CD4-positive, alpha-beta T cell treated with Interleukin-1 beta for 1 hour (primary cell): ENCODE measurements at regions not wholly inside any gene's neighbourhood (a gene's known extent, or its start where the extent isn't known, plus 50 kb on each side); places are given as distances from the start of the nearest gene placed in this dataset.

ENCODE experiments used
- DNase-seq, 2 donors: peaks; one replicate each; pipeline ENCODE4 v3.0.0-alpha.2; 2020 to 2022

- no peak for DNase-seq
Measured at GRCh38 chr2:12222554-12222953, 476.1 kb downstream of the LPIN1 start.

GRCh38 chr2:12223732-12224131, 477.3 kb downstream of the LPIN1 start:
- no peak for DNase-seq

GRCh38 chr2:12226653-12227052, 480.2 kb downstream of the LPIN1 start:
- DNase-seq, result no peak

DNA sequence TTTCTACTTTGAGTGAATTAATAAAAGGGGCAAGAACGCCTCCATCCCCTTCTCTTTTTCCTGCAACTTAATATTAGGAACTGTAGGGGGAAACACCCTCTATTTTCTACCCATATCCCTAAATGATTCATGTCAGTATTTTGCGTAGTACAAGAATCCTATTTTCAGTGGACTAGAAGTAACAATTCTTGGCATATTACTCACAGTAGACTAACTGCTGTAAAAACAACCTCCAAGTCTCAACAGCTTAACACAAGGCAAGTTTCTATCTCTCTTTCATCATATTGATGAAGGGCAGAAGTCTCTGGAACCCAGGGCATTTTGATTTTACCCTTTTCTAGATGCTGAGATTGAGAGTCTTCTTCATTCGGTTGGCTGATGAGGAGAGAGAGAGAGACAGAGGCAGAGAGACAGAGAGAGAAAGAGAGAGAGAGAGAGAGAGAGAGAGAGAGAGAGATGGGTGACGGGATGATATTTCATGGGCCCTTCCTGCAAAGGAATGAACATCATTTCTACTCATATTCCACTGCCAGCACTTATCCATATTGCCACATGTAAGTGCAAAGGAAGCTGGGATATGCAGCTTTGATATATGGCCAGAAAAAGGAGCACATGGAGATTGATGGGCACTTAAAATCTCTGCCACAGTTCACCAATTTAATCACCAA, 481.6 kb downstream of the LPIN1 start:
- DNase-seq, result no peak

GRCh38 chr2:12231288-12231687, 484.9 kb downstream of the LPIN1 start:
- no peak for DNase-seq

- DNase-seq, result no peak
Measured at GRCh38 chr2:12232876-12233275, 483.9 kb upstream of the TRIB2 start.

- no peak for DNase-seq
Measured at GRCh38 chr2:12236136-12236844, 480.4 kb upstream of the TRIB2 start.

DNA sequence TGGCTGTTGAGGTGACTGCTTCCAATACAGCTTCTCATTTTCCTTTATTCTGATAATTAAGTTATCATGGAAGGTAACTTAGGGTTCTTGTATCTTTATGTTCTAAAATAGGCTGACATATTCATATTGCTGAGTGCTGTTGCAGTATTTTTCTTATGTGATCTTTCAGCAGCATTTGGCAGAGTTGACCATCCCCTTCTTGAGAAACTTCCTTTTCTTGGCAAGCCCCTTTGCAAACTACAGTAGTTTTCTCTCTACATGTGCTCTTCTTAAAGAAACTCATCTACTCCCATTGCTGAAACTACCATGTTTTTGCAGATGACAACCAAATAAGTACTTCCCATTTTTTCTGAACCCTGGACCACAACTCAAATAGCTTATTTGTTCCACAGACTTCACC, 476.5 kb upstream of the TRIB2 start:
- DNase-seq, result no peak

- no peak for DNase-seq
Measured at GRCh38 chr2:12243381-12243780, 473.4 kb upstream of the TRIB2 start.

DNA sequence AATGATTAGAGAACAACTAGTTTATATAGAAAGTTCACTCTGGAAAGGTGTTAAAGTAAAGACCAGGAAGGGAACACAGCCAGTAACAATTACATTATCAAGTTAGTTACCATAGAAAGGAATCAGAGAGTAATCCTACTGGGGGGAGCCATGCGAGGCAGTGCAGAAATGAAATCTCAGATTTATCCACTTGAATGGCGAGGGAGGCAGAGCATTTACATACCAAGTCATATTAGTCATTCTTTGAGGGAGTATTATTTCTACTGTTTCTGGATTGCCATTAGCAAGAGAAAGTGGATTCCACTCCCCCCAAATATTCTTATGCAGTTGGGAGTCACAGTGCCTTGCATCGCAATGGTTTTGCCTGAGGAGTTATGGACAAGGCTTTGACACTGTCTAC, 472.7 kb upstream of the TRIB2 start:
- DNase-seq, result no peak

DNA sequence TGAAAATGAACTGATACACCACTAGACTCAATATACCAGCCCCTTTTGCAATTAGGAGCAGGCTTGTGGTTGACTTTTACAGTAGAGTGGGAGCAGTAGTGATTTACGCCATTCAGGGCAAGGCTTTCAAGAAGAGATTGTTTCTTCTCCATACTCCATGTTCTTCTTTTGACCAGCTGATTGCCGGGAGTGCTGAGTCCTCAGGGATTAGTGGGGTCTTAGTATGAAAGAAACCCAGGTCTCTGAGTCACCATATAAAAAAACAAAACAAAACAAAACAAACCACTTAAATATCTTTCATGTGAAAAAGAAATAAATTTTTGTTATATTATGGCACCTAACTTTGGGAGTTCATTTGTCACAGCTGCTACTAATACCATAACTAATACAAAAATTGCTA, 465.6 kb upstream of the TRIB2 start:
- no peak for DNase-seq

GRCh38 chr2:12251749-12252148, 465.0 kb upstream of the TRIB2 start:
- DNase-seq, result no peak

GRCh38 chr2:12253167-12253778, 463.5 kb upstream of the TRIB2 start:
- no peak for DNase-seq

- DNase-seq, result no peak
Measured at GRCh38 chr2:12254280-12254860, 462.4 kb upstream of the TRIB2 start.

DNA sequence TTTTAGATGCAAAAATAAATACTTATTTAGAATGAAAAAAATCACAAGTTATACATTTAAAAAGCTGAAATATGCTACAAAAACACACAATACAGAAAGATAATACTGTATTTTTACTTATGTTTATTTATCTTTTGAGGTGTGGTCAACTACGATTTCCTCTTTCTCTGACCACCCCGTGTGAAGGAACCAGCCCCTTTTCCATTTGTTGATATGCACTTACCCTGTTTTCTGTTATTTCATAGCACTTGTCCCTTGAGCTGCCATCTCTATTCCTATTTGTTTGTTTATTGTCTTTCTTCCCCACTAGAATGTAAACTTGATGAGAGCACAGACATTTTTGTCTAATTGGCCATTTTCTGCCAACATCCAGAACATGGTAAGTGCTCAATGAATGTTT, 460.5 kb upstream of the TRIB2 start:
- no peak for DNase-seq

DNA sequence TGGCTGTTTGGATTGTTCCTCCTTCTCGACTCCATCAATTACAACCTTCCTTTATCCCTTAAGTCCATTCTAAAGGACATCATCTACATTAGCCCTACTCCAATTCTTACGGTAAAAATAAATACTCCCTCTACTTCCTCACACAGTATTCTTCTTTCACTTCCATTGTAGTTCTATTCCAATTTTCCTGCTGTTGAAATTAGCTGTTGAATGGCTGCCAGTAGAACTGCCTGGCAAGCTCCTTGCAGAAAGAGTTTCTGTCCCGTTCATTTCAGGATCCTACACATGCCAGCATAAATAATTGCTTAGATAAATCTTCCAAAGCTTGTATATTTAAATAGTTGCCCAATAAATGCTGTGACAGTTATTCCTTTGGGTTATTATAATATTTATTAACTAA, 459.3 kb upstream of the TRIB2 start:
- DNase-seq, result no peak

GRCh38 chr2:12259493-12259892, 457.2 kb upstream of the TRIB2 start:
- DNase-seq, result no peak

DNA sequence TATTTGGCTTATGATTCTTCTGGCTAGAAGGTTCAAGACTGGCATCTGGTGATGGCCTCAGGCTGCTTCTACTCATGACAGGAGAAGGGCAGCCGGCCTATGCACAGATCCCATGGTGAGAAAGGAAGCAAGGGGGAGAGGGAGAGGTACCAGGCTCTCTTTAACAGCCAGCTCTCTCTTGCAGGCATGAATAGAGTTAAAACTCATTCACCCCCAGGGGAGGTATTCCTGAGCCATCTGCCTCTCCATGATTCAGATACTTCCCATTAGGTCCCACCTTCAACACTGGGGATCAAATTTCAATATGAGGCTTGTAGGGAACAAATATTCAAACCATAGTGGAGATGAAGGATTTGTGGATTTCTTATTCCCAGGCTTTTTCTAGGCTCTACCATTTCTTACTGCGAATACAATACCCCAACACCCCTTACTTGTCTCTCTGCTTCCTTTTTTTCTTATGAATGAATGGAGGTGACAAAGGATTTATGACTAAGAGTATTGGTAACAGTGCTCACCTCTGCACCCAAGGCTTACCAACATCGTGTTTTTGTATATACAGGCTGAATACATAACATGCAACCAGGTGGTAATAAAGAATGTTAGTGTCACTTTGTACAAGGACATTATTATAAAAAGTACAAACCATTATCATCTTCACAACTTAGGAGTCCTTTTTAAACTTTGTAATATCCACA, 454.6 kb upstream of the TRIB2 start:
- DNase-seq, result no peak

- DNase-seq, result no peak
Measured at GRCh38 chr2:12262681-12263436, 453.9 kb upstream of the TRIB2 start.

- no peak for DNase-seq
Measured at GRCh38 chr2:12263730-12264129, 453.0 kb upstream of the TRIB2 start.

DNA sequence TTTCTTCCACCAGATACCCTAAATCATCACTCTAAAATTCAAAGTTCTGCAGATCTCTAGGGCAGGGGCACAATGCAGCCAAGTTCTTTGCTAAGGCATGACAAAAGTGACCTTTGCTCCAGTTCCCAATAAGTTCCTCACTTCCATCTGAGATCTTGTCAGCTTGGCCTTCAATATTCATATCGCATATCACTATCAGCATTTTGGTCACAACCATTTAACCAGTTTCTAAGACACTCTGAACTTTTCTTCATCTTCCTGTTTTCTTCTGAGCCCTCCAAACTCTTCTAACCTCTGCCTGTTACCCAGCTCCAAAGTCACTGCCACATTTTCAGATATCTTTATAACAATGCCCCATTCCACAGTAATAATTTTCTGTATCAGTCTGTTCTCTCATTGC, 452.6 kb upstream of the TRIB2 start:
- DNase-seq, result no peak

- DNase-seq, result no peak
Measured at GRCh38 chr2:12265646-12266045, 451.1 kb upstream of the TRIB2 start.

- no peak for DNase-seq
Measured at GRCh38 chr2:12267042-12267441, 449.7 kb upstream of the TRIB2 start.
